HFFc6 (cell line): ENCODE measurements at regions not wholly inside any gene's neighbourhood (a gene's known extent, or its start where the extent isn't known, plus 50 kb on each side); places are given as distances from the start of the nearest gene placed in this dataset.
A peak's percentile ranks its signal among the peaks of the same experiment; 100 is the strongest.

Experiments
- DNase-seq: peaks from one replicate; pipeline ENCODE4 v3.0.0-alpha.2; 2018
- H3K27ac Mint-ChIP-seq: 2 replicates; pipeline ENCODE4 v1.8.0; 2020; ENCODE audit warnings: mild to moderate bottlenecking, mixed read lengths
- H3K27me3 Mint-ChIP-seq: 2 replicates; pipeline ENCODE4 v1.8.0; 2021; ENCODE audit warnings: mild to moderate bottlenecking, moderate library complexity, mixed read lengths; ENCODE audit not compliant: insufficient read depth
- H3K36me3 Mint-ChIP-seq: 2 replicates; pipeline ENCODE4 v1.8.0; 2021; ENCODE audit warnings: low read depth, mixed read lengths
- H3K4me1 Mint-ChIP-seq: 2 replicates; pipeline ENCODE4 v1.8.0; 2020; ENCODE audit warnings: low read depth, mixed read lengths
- H3K4me3 Mint-ChIP-seq: 2 replicates; pipeline ENCODE4 v1.8.0; 2020; ENCODE audit warnings: mild to moderate bottlenecking, moderate library complexity, mixed read lengths
- H3K9me3 Mint-ChIP-seq: 2 replicates; pipeline ENCODE4 v1.8.0; 2020; ENCODE audit warnings: mild to moderate bottlenecking, mixed read lengths
- CTCF ChIP-seq: fragments of 200-600 bp; sonication (generic); IDR thresholded peaks from 2 replicates; pipeline ENCODE4 v1.5.0; 2021; ENCODE audit warnings: antibody characterized with exemption, mild to moderate bottlenecking

- peak overlapping the region; percentile 72 for H3K4me3 Mint-ChIP-seq
- TF ChIP-seq CTCF, result no peak
- no peak for DNase-seq
- H3K9me3 Mint-ChIP-seq, result no peaks in the 10 kb centered on the region; the same call in 1 of the 2 replicates
- no peak overlapping the region for H3K27ac Mint-ChIP-seq
- H3K36me3 Mint-ChIP-seq, result 0 out of 2 replicates have a peak, but pooled peaks cover under 1% of the 10 kb centered on the region
- peaks cover 22% of the 10 kb centered on the region for H3K27me3 Mint-ChIP-seq
- H3K4me1 Mint-ChIP-seq, result peaks cover 22% of the 10 kb centered on the region
Observed at GRCh38 chr15:99485992-99486370, 79.8 kb upstream of the MEF2A start.

GRCh38 chr15:99486371-99487336, 79.1 kb upstream of the MEF2A start:
- no peak for TF ChIP-seq CTCF
- H3K9me3 Mint-ChIP-seq, result no peaks in the 10 kb centered on the region; the same call in 1 of the 2 replicates
- peak; percentile 25 for DNase-seq
- H3K27me3 Mint-ChIP-seq, result peaks cover 22% of the 10 kb centered on the region
- H3K4me1 Mint-ChIP-seq, result peaks cover 22% of the 10 kb centered on the region
- peak overlapping the region; percentile 72 for H3K4me3 Mint-ChIP-seq
- H3K36me3 Mint-ChIP-seq, result no peaks in the 10 kb centered on the region
- no peak overlapping the region for H3K27ac Mint-ChIP-seq

GRCh38 chr15:99487337-99487730, 78.5 kb upstream of the MEF2A start:
- Mint-ChIP-seq H3K36me3 (no peaks in the 10 kb centered on the region), H3K4me1 (peaks cover 22% of the 10 kb centered on the region), H3K27me3 (peaks cover 20% of the 10 kb centered on the region), H3K4me3 (peak overlapping the region; percentile 72), H3K27ac (no peak overlapping the region), H3K9me3 (no peaks in the 10 kb centered on the region; the same call in 1 of the 2 replicates)
- TF ChIP-seq CTCF, result no peak
- no peak for DNase-seq

GRCh38 chr15:99492275-99492674, 73.5 kb upstream of the MEF2A start:
- Mint-ChIP-seq H3K4me3 (no peak overlapping the region), H3K9me3 (no peaks in the 10 kb centered on the region; the same call in 1 of the 2 replicates), H3K4me1 (peaks cover 3% of the 10 kb centered on the region), H3K27ac (no peak overlapping the region), H3K27me3 (peaks cover 8% of the 10 kb centered on the region; the same call in 1 of the 2 replicates), H3K36me3 (no peaks in the 10 kb centered on the region; the same call in 1 of the 2 replicates)
- DNase-seq, result no peak
- no peak for TF ChIP-seq CTCF

GRCh38 chr15:99492716-99493115, 73.1 kb upstream of the MEF2A start:
- no peak for TF ChIP-seq CTCF
- Mint-ChIP-seq H3K9me3 (peaks cover 4% of the 10 kb centered on the region), H3K27me3 (peaks cover 8% of the 10 kb centered on the region), H3K27ac (no peak overlapping the region), H3K4me1 (no peaks in the 10 kb centered on the region), H3K36me3 (peaks cover 4% of the 10 kb centered on the region; the same call in 1 of the 2 replicates), H3K4me3 (no peak overlapping the region)
- no peak for DNase-seq
